ENCODE measurements at regions not wholly inside any gene's neighbourhood (a gene's known extent, or its start where the extent isn't known, plus 50 kb on each side); places are given as distances from the start of the nearest gene placed in this dataset.

DNA sequence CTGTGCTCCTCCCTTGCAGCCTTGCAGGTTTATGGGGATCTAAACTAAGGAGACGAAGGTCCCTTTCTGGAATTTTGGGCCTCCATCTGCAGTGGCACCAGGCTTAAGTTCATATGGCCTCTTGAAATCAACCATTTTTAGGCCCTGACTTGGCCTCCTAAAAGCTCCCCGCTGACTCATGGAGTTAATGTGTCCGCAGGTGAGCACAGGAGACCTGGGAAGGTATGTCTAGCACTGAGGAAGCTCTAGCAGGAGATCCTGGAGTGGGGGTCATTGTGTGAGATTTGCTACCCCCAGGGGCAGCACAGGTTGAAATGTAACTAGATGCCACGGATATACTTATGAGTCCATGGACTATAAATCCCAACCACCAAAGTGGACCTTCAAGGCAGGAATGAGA, 95.9 kb upstream of the CELF4 start:
- no peak overlapping the region for H3K27ac ChIP-seq
- no peak for TF ChIP-seq CTCF (conservative IDR thresholded peaks at IDR 0.05)

- TF ChIP-seq CTCF (conservative IDR thresholded peaks at IDR 0.05) = no peak
- H3K27ac ChIP-seq = no peak overlapping the region
Observed at GRCh38 chr18:37661061-37661460, 95.5 kb upstream of the CELF4 start.

- TF ChIP-seq CTCF (conservative IDR thresholded peaks at IDR 0.05) = no peak
- H3K27ac ChIP-seq = no peak overlapping the region
Observed at GRCh38 chr18:37660658-37661057, 95.1 kb upstream of the CELF4 start.

DNA sequence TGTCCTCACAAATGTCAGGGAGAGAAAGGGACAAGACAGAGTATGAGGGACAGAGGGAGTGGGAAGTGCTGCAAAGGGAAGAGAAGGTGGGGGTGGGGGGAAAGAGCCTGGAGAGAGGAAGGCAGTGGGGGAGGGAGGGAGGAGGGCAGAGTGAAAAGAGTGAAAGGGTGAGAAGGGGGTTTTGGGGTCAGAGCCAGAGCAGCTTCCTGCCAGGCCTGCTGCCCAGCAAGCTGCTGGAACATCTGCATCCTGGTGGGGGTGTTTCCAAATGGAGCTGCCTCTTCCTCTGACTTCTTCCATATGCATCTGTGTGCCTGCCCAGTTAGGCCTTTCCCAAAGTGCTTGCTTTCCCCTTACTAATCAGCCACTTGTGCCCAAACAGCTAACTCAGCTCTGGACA, 94.3 kb upstream of the CELF4 start:
- no peak overlapping the region for H3K27ac ChIP-seq
- no peak for TF ChIP-seq CTCF (conservative IDR thresholded peaks at IDR 0.05)

GRCh38 chr18:37658894-37659293, 93.3 kb upstream of the CELF4 start:
- TF ChIP-seq CTCF (conservative IDR thresholded peaks at IDR 0.05) = no peak
- no peak overlapping the region for H3K27ac ChIP-seq

DNA sequence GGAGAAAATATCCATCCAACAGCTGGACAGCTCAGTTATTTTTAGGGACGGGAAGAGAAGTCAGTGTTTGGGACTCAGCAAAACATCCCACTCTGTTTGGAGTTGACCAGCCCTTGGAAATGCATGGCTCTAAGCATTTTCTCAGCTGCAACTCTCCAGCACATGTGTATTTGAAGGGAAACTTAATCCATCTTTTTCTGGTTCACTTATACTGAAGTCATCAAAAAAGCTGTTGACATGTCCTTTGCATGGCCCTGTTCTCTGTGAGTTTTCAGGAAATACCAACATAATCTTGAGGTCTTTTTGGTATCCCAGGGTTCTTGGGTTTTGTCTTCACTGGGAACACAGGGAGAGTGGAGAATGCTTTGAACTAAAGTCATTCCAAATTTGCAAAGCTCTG, 91.9 kb upstream of the CELF4 start:
- no peak overlapping the region for H3K27ac ChIP-seq
- TF ChIP-seq CTCF (conservative IDR thresholded peaks at IDR 0.05) = no peak

GRCh38 chr18:37654731-37655369, 89.3 kb upstream of the CELF4 start:
- no peak for TF ChIP-seq CTCF (conservative IDR thresholded peaks at IDR 0.05)
- no peak overlapping the region for H3K27ac ChIP-seq

Measured in VCaP (cell line).